GM23338 (cell line): ENCODE measurements at regions not wholly inside any gene's neighbourhood (a gene's known extent, or its start where the extent isn't known, plus 50 kb on each side); places are given as distances from the start of the nearest gene placed in this dataset.

Source experiments
- CREB1 ChIP-seq: fragments of 250-450 bp; sonication (Bioruptor Pico); IDR thresholded peaks from 2 replicates; pipeline ENCODE4 v1.5.0; 2020; ENCODE audit warnings: low read depth, mild to moderate bottlenecking, moderate library complexity
- CTCF ChIP-seq, 2 experiments: fragments of 200-600 bp in 1 of 2; sonication (generic) in 1 of 2; conservative IDR thresholded peaks; 2 replicates each; pipeline versions ENCODE4 v1.5.1 to v1.6.1; 2016 to 2017; ENCODE audit warnings: antibody characterized with exemption in 2 of 2, low read depth in 2 of 2, mild to moderate bottlenecking in 2 of 2, moderate library complexity in 1 of 2
- ETS1 ChIP-seq: IDR thresholded peaks from 2 replicates; pipeline ENCODE4 v1.6.1; 2016; ENCODE audit warnings: antibody characterized with exemption
- EZH2 ChIP-seq: fragments of 200-600 bp; sonication (generic); IDR thresholded peaks from one replicate; pipeline ENCODE4 v1.8.0; 2017; ENCODE audit warnings: antibody characterized with exemption, mild to moderate bottlenecking, low read depth; ENCODE audit not compliant: unreplicated experiment
- STAT1 ChIP-seq: IDR thresholded peaks from one replicate; pipeline ENCODE4 v1.6.1; 2016; ENCODE audit warnings: antibody characterized with exemption; ENCODE audit not compliant: unreplicated experiment
- ZNF114 ChIP-seq: fragments of 250-450 bp; sonication (Bioruptor Pico); IDR thresholded peaks from 2 replicates; pipeline ENCODE4 v1.5.0; 2020; ENCODE audit warnings: mild to moderate bottlenecking, moderate library complexity
- ZNF331 ChIP-seq: fragments of 250-450 bp; sonication (Bioruptor Pico); IDR thresholded peaks from 2 replicates; pipeline ENCODE4 v1.5.0; 2020; ENCODE audit warnings: low read depth, mild to moderate bottlenecking, moderate library complexity
- ZNF462 ChIP-seq: fragments of 250-450 bp; sonication (Bioruptor Pico); IDR thresholded peaks from 2 replicates; pipeline ENCODE4 v1.5.0; 2020; ENCODE audit warnings: mild to moderate bottlenecking, moderate library complexity

GRCh38 chr5:167509076-167509475, 782.4 kb upstream of the WWC1 start (continued):
- TF ChIP-seq ZNF462 (CRISPR knock-in tag) (no peak), ZNF331 (CRISPR knock-in tag) (no peak), EZH2 (no peak), ETS1 (no peak), ZNF114 (CRISPR knock-in tag) (no peak), STAT1 (no peak), CREB1 (CRISPR knock-in tag) (no peak), CTCF (conservative IDR thresholded peaks at IDR 0.05; ENCODE audit: low read depth in 2 of 2) (no peak)
